Ramos (cell line): ENCODE measurements at regions not wholly inside any gene's neighbourhood (a gene's known extent, or its start where the extent isn't known, plus 50 kb on each side); places are given as distances from the start of the nearest gene placed in this dataset.

Source experiments
- in situ Hi-C: fragments of 300-500 bp; cut with MboI; formaldehyde crosslinking; loops from one replicate; pipeline ENCODE4 v1.14.3; 2022; ENCODE audit warnings: low sequenced_read_pairs; ENCODE audit not compliant: unreplicated experiment

GRCh38 chr9:20291201-20291600, 331.1 kb downstream of the MLLT3 start:
- in situ Hi-C loops, result no loop called here

DNA sequence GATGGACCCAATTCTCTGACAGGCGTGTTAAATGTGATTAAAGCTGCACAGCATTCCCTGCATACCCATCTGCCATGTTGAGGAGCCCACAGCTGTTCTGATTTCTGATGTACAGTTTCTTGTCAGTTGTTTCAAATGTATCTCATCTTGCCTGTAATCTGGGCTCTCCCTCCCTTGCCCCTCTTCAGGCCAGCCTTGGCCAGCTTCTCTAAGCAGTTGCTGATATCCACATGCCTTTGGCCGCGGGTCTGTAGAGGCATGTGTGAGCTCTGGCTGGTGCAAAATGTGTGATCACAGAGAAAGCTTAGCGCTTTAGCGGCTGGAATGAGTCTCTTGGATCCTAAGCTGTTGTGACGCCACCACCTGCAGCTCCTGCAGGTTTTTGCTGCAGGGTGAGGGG, 332.0 kb downstream of the MLLT3 start:
- in situ Hi-C loops, result no loop called here

GRCh38 chr9:20289423-20290010, 332.8 kb downstream of the MLLT3 start:
- in situ Hi-C loops, result no loop called here

DNA sequence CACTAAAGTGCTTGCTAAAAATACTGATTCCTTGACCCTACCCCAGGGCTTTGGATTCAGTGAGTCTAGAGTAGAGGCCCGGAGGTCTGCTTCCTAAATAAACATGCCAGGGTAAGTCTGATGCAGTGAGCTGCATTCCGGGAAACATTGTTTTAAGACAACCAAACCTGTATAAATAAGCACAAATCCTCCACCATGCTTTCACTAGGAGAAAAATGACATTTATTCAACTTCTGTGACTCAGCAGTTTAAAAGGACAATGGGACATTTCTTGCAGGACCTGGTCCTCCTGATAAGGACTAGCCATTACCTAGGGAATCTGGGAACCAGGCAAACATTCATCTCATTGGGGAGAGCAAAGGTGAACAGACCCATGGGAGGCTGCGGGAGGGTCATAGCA, 335.3 kb downstream of the MLLT3 start:
- in situ Hi-C loops, result no loop called here

DNA sequence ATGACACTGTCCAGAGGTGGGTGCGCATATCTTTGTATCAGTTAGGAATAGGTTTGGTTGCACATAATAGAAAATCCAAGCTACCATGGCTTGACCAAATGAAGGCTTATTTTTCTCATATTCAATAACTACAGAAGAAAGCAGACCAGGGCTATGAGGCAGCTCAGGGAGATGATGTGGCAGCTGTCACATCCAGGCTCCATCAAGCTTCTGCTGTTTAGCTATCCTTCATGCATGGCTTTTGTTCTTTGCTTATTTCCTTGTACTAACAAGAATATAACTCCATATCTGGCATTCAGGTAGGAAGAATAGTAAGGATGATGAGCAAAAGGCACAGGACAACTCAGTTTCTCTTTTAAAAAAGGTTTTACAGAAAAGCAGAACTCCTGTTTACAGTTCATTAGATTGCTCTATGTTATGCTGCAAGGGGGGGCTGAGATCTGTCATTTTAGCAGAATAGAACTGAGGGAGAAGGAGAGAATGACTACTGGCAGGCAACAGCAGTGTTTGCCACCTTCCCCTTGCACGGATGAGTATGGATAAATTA, 336.1 kb downstream of the MLLT3 start:
- in situ Hi-C loops, result no loop called here

DNA sequence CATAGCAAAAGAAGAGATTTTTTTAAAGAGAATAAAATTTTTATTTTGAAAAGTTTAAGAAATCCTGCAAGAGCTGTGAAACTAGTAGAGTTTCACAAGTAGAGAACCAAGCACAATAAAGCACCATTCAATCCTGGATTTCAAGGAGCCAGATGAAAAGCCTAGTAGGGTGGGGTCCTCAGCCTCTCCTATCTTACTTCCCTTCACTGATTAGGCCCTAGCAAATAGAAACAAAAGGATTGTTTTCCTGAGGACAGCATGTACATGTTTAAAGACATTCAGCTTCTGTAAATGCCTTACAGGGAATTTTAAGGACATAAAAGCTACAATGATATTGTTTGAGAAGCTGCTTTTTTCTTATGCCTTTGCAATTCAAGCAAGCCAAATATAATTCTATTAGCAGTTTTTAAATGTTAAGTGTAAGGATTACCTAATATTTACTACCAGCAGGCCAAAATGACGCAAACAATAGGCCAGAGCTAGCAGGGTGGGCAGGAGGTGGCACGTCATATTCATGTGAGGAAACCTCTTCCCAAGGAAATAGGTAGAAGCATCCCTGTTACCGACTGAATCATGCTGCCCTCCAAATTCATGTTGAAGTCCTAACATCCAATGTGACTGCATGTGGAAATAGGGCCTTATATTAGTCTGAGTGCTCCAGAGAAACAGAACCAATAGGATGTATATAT, 337.6 kb downstream of the MLLT3 start:
- in situ Hi-C loops, result no loop called here

- in situ Hi-C loops, result no loop called here
Observed at GRCh38 chr9:20280330-20280729, 342.0 kb downstream of the MLLT3 start.

DNA sequence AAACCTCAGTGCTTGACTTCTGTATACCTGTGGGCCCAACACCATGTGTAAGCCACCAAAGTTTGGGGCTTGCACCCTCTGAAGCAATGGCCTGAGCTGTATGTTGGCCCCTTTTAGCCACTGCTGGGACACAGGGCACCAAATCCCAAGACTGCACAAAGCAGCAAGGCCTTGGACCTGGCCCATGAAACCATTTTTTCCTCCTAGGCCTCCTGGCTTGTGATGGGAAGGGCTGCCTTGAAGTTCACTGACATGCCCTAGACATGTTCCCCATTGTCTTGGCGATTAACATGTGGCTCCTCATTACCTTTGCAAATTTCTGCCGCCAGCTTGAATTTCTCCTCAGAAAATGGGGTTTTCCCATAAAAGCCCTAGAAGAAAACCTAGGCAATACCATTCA, 345.5 kb downstream of the MLLT3 start:
- in situ Hi-C loops, result no loop called here

DNA sequence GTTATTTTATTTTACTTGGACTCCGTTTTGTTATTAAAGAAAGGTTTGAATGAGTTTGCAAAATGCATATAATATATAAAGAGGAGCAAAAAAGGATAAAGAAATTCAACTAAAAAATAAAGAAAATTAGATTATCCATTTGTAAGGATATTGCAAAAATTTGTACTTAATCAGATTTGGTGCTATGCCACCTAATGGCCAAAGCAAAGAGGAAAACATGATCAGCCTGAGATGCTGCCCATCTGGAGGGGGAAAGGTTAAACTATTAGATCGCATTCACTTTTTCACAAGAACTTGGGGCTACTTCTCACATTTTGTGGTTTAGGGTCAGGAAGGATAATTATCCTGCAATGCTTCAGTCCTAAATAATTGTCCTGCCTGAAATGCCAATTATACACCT, 350.6 kb downstream of the MLLT3 start:
- in situ Hi-C loops, result no loop called here

DNA sequence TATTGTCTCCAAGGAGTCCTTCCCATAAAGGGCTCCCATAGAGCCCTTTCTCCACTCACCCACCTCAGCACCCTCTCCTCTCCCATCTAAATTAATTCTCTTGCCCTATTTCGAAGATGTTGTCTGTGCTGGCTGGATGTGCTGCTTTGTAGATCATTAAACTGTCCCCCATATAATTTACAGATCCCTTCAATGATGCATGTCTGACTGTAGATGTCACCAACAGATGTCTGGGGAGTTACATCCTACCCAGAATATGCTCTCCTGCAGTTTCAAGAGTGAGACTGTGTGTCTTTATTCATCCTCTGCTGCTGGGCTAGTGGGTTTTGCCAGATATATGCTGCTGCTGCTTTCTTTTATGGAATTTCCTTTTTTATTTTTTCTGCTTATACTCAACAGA, 351.2 kb downstream of the MLLT3 start:
- in situ Hi-C loops, result no loop called here

GRCh38 chr9:20270161-20270560, 352.1 kb downstream of the MLLT3 start:
- in situ Hi-C loops, result no loop called here

- in situ Hi-C loops, result no loop called here
Observed at GRCh38 chr9:20269620-20270019, 352.7 kb downstream of the MLLT3 start.

- in situ Hi-C loops, result no loop called here
Observed at GRCh38 chr9:20264896-20265295, 357.4 kb downstream of the MLLT3 start.

DNA sequence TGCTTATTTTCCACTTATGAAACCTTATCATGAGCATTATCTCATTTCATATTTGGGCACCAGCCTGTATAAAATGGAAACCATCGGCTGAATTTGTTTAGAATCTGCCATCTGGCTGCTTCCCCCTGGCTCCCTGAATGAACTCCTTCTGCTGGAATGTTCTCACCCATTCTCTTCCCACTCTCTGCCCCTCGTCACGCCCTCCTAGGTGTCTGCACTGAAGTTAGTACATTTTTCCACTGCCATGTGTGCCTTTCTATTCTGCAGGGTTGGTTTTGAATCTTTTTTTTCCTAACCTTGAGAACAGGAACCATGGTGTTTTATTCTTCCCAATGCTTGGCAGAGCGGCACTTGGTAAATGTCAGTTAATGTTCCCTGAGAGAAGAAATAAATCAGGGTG, 359.7 kb downstream of the MLLT3 start:
- in situ Hi-C loops, result no loop called here

DNA sequence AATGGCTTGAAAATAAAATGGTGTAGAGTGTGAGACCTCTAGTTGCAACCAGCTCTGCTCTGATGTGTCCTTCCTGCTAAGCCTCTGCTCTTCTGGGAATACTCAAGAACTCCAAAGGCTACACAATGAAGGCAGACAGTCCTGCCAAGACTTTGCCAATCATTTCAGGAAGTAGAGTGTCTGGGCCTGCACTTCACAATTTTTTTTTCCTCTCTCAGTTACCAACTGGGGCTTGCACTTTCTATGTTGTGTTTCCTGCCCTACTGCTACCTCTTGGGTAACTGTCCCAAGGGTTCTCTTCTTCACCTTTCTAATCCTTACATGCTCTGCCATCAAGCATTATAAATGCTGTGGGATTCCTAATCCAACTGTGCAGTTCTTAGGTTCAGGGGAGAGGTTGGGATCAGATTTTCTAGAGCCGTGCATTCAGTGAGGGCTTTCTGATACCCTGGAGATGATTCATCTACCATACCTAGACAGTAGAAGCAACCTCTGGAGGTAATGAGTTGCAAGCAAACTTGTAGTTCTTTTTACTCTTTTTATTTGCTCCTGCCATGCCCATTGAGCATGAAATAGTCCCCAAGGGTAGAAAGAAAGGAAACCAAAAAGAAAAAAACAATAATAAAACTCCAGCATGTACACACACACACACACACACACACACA, 365.9 kb downstream of the MLLT3 start:
- in situ Hi-C loops, result no loop called here

- in situ Hi-C loops, result no loop called here
Observed at GRCh38 chr9:20255052-20255451, 367.2 kb downstream of the MLLT3 start.

DNA sequence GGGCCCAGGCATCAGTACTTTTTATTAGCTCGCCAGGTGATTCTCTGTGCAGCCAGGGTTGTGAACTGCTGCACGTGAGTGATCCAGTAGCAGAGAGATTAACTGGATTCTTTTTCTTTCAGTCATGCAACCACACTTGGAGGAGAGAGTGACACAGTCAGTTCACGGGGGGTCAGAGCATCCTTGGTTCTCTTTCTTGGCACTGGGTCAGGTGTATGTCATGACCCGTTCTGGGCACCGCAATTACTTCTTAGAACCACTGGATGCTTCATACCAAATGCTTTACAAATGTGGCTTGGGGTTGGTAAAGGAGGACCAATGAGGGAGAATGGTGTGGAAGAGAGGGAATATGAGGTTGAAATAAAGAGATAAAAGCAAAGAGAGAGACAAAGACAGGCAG, 368.7 kb downstream of the MLLT3 start:
- in situ Hi-C loops, result no loop called here

DNA sequence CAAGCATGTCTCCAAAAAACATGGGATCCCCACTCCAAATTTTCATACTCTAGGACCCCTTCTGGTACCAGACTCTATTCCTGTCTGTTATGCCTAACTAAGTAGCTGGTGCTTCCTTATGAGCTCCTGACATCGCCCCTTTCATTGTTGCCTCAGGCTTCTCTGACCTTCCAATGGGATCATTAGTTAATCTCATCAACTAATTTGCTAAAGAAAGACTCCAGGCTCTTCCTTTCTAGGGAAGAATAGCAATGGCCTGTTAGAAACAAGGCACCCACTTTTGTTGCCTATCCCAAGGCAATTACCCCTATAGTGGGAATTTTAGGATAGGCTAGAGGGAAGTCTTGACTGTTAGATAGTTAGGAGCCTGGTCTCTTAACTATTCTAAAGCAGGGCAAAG, 369.5 kb downstream of the MLLT3 start:
- in situ Hi-C loops, result no loop called here

DNA sequence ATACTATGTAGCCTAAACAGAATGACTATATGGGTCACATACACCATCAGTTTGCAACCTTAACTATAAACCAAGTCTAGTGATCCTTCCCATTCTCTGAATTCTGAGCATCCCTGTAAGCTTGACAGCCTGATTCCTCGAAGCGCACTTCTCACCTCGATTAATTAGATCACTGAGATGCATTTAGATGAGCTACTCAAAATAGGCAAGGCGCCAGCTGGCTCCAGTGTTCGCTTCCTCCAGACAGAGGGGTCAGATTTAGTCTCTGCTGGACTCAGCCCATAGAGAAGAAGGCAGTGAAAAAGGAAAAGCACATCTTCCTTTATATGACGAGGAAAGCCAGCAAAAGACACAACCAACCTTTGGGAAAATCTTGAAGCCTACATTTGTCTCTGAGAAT, 371.5 kb downstream of the MLLT3 start:
- in situ Hi-C loops, result no loop called here

- in situ Hi-C loops, result no loop called here
Observed at GRCh38 chr9:20244271-20244670, 378.0 kb downstream of the MLLT3 start.

DNA sequence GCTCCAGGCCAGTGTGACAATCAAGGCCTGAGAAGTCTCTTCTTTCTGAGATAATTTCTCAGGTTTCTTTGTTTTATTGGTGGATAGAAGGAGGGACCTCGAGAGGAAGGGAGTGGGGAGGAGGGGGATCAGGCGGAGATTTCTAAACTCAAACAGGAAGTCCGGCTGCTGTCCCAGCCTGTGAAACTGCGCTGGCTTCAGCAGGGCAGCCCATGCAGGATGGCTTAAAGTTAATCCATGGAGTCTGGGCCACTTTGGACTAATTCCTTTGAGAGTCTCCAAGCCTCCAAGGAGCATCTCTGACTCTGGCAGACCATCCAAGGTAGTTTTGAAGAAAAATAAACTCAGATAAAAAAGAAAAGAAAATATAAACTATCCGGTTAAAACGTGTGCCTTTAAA, 378.5 kb downstream of the MLLT3 start:
- in situ Hi-C loops, result no loop called here
